MM.1S (cell line): ENCODE measurements at regions not wholly inside any gene's neighbourhood (a gene's known extent, or its start where the extent isn't known, plus 50 kb on each side); places are given as distances from the start of the nearest gene placed in this dataset.

ENCODE experiments used
- DNase-seq: peaks from one replicate; pipeline ENCODE4 v3.0.0-alpha.2; 2015
- H2AFZ ChIP-seq: fragments of 300-600 bp; sonication (generic); 2 replicates; pipeline ENCODE4 v1.6.0; 2016; ENCODE audit warnings: antibody characterized with exemption, low read length
- H3F3A ChIP-seq: fragments of 300-600 bp; sonication (generic); 2 replicates; pipeline ENCODE4 v1.6.1; 2016; ENCODE audit warnings: mild to moderate bottlenecking, antibody characterized with exemption, low read length, moderate library complexity, mixed read lengths; ENCODE audit not compliant: insufficient read depth
- H3K27ac ChIP-seq: fragments of 300-600 bp; sonication (generic); 2 replicates; pipeline ENCODE4 v1.5.1; 2016; ENCODE audit warnings: mild to moderate bottlenecking, low read length
- H3K27me3 ChIP-seq: fragments of 300-600 bp; sonication (generic); replicated peaks from 2 replicates; pipeline ENCODE4 v1.6.0; 2016; ENCODE audit warnings: low read length; ENCODE audit not compliant: insufficient read depth
- H3K36me3 ChIP-seq: fragments of 300-600 bp; sonication (generic); replicated peaks from 2 replicates; pipeline ENCODE4 v1.6.1; 2016; ENCODE audit warnings: mild to moderate bottlenecking, low read length, mixed read lengths; ENCODE audit not compliant: insufficient read depth
- H3K4me1 ChIP-seq: fragments of 300-600 bp; sonication (generic); 2 replicates; pipeline ENCODE4 v1.6.1; 2016; ENCODE audit warnings: low read length, mixed read lengths
- H3K4me2 ChIP-seq: fragments of 300-600 bp; sonication (generic); 2 replicates; pipeline ENCODE4 v1.6.0; 2016; ENCODE audit warnings: low read depth, low read length
- H3K4me3 ChIP-seq: fragments of 300-600 bp; sonication (generic); 2 replicates; pipeline ENCODE4 v1.5.1; 2016; ENCODE audit warnings: low read length, mixed read lengths
- H3K79me2 ChIP-seq: fragments of 300-600 bp; sonication (generic); 2 replicates; pipeline ENCODE4 v1.6.1; 2016; ENCODE audit warnings: mixed run types, low read length, mixed read lengths
- H3K9ac ChIP-seq: fragments of 300-600 bp; sonication (generic); 2 replicates; pipeline ENCODE4 v1.6.1; 2016; ENCODE audit warnings: low read length, mixed read lengths
- H3K9me2 ChIP-seq: fragments of 300-600 bp; sonication (generic); replicated peaks from 2 replicates; pipeline ENCODE4 v1.6.1; 2016; ENCODE audit warnings: mild to moderate bottlenecking, low read length, mixed read lengths; ENCODE audit not compliant: insufficient read depth
- H3K9me3 ChIP-seq: fragments of 300-600 bp; sonication (generic); replicated peaks from 2 replicates; pipeline ENCODE4 v1.6.1; 2016; ENCODE audit warnings: mild to moderate bottlenecking, low read length, mixed read lengths; ENCODE audit not compliant: insufficient read depth
- H4K20me1 ChIP-seq: fragments of 300-600 bp; sonication (generic); 2 replicates; pipeline ENCODE4 v1.6.1; 2016; ENCODE audit warnings: mild to moderate bottlenecking, low read length, moderate library complexity, mixed read lengths; ENCODE audit not compliant: insufficient read depth
- EZH2 ChIP-seq: fragments of 300-600 bp; sonication (generic); optimal IDR thresholded peaks from 2 replicates; pipeline ENCODE3; 2017; ENCODE audit warnings: low read depth, mild to moderate bottlenecking, antibody characterized with exemption, low read length, mixed read lengths
- EZH2phosphoT487 ChIP-seq: fragments of 300-600 bp; sonication (generic); IDR thresholded peaks from 2 replicates; pipeline ENCODE4 v1.6.1; 2018; ENCODE audit warnings: antibody characterized with exemption, low read length
- TF ChIP-seq, protein P1 (sequence below): fragments of 300-600 bp; sonication (generic); IDR thresholded peaks from 2 replicates; pipeline ENCODE4 v1.5.1; 2016; ENCODE audit warnings: antibody characterized with exemption, low read length, mixed read lengths

DNA sequence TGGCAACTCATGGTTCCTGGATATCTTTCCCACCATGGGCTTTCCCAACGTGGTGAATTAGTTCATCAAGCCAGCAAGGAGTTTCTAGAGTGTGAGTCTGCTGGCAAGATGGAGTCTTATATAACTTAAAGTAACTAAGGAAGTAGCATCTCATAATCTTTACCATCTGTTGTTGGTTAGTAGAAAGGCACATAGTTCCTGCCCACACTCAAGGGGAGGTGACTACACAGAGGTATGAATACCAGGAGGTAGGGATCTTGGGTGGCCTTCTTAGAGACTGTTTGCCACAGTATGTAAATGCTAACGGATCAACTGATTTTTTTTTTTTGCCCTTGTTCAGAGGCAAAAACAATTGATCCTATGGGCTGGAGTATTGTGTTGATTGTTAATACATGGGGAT lies 446.9 kb downstream of the ATP23 start:
- no peak overlapping the region for H2AFZ ChIP-seq
- H3K79me2 ChIP-seq: no peaks in the 10 kb centered on the region
- no peak overlapping the region for H3K4me2 ChIP-seq
- no peak for DNase-seq
- H3K9me2 ChIP-seq: no peaks in the 10 kb centered on the region
- H3K4me1 ChIP-seq: no peaks in the 10 kb centered on the region
- no peaks in the 10 kb centered on the region for H3K36me3 ChIP-seq
- no peaks in the 10 kb centered on the region for H4K20me1 ChIP-seq
- H3K9ac ChIP-seq: no peak overlapping the region
- no peaks in the 10 kb centered on the region for H3K9me3 ChIP-seq
- H3F3A ChIP-seq: no peaks in the 10 kb centered on the region
- TF ChIP-seq, protein P1, sequence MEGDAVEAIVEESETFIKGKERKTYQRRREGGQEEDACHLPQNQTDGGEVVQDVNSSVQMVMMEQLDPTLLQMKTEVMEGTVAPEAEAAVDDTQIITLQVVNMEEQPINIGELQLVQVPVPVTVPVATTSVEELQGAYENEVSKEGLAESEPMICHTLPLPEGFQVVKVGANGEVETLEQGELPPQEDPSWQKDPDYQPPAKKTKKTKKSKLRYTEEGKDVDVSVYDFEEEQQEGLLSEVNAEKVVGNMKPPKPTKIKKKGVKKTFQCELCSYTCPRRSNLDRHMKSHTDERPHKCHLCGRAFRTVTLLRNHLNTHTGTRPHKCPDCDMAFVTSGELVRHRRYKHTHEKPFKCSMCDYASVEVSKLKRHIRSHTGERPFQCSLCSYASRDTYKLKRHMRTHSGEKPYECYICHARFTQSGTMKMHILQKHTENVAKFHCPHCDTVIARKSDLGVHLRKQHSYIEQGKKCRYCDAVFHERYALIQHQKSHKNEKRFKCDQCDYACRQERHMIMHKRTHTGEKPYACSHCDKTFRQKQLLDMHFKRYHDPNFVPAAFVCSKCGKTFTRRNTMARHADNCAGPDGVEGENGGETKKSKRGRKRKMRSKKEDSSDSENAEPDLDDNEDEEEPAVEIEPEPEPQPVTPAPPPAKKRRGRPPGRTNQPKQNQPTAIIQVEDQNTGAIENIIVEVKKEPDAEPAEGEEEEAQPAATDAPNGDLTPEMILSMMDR: no peak
- no peak for TF ChIP-seq EZH2
- no peak for TF ChIP-seq EZH2phosphoT487
- no peak overlapping the region for H3K27ac ChIP-seq
- H3K4me3 ChIP-seq: no peak overlapping the region
- H3K27me3 ChIP-seq: no peaks in the 10 kb centered on the region

DNA sequence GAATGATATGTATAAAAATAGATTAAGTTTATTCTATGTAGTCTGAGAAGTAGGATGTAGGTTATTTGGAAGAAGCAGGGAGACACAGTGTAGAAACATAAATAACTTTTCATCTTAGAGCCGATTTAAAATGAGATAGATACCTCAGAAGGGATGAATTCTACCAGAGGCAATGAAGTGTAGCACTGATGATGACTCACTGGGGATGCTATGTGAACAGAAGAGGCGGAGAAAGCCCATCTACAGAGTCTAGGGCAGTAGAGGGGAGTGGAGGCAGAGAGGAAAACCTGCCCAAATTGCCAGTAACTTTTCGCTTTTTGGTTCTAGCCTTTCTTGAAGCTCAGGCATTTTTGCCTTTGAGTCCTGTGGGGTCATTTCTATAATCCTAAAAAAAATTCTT lies 451.8 kb downstream of the ATP23 start:
- no peak overlapping the region for H2AFZ ChIP-seq
- no peaks in the 10 kb centered on the region for H3K9me2 ChIP-seq
- no peaks in the 10 kb centered on the region for H3K4me1 ChIP-seq
- no peaks in the 10 kb centered on the region for H3K79me2 ChIP-seq
- no peaks in the 10 kb centered on the region for H4K20me1 ChIP-seq
- H3K4me2 ChIP-seq: no peak overlapping the region
- no peaks in the 10 kb centered on the region for H3F3A ChIP-seq
- no peak for DNase-seq
- H3K9ac ChIP-seq: no peak overlapping the region
- H3K4me3 ChIP-seq: no peak overlapping the region
- no peaks in the 10 kb centered on the region for H3K36me3 ChIP-seq
- TF ChIP-seq, protein P1: no peak
- no peak for TF ChIP-seq EZH2phosphoT487
- no peak for TF ChIP-seq EZH2
- no peaks in the 10 kb centered on the region for H3K27me3 ChIP-seq
- no peak overlapping the region for H3K27ac ChIP-seq
- no peaks in the 10 kb centered on the region for H3K9me3 ChIP-seq

DNA sequence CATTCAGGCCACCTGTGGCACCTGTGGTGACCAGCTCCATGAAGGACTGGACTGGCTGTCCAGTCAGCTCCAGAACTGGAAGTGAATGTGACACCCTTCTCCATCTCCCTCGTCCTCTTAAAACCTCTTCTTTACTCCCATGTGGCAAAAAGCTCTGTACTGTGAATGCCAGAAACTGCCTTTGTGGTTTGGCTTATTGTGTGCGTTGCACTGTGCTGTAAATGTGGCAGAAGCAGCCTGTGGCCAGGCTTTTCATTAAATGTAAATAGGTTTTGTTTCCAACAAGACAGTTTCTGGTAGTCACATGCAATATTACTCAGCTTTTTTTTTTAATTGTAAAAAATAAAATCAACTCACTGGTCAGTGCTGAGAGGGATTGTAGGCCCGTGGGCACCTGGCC lies 453.7 kb downstream of the ATP23 start:
- no peaks in the 10 kb centered on the region for H3K27me3 ChIP-seq
- TF ChIP-seq, protein P1: no peak
- TF ChIP-seq EZH2 (no peak), EZH2phosphoT487 (no peak)
- no peak overlapping the region for H2AFZ ChIP-seq
- H3K27ac ChIP-seq: no peak overlapping the region
- H3K4me1 ChIP-seq: no peaks in the 10 kb centered on the region
- H3K4me2 ChIP-seq: no peak overlapping the region
- DNase-seq: no peak
- H4K20me1 ChIP-seq: no peaks in the 10 kb centered on the region
- no peak overlapping the region for H3K9ac ChIP-seq
- H3K9me2 ChIP-seq: no peaks in the 10 kb centered on the region
- H3K36me3 ChIP-seq: no peaks in the 10 kb centered on the region
- no peaks in the 10 kb centered on the region for H3K79me2 ChIP-seq
- no peak overlapping the region for H3K4me3 ChIP-seq
- H3F3A ChIP-seq: no peaks in the 10 kb centered on the region
- H3K9me3 ChIP-seq: no peaks in the 10 kb centered on the region
